Activated CD4-positive, alpha-beta T cell treated with anti-CD3 and anti-CD28 coated beads for 36 hours (primary cell): ENCODE measurements at regions not wholly inside any gene's neighbourhood (a gene's known extent, or its start where the extent isn't known, plus 50 kb on each side); places are given as distances from the start of the nearest gene placed in this dataset.
"Not testable (repeated sequence)": the region's sequence is repeated elsewhere in the genome, so short reads cannot be mapped to it uniquely, and the experiment has no call there.

Experiments
- ATAC-seq: fragments of 200-7000 bp; cut with Tn5 transposase; one replicate; pipeline ENCODE4 v1.10.0; 2021; ENCODE audit warnings: mild to moderate bottlenecking, moderate library complexity
- CTCF ChIA-PET: fragments of 350-600 bp; sonication (Branson Sonifier 250); formaldehyde crosslinking; loops from one replicate; lab custom pipeline; 2021; ENCODE audit warnings: antibody characterized with exemption; lab: Charles Lee
- POLR2A ChIA-PET: fragments of 350-600 bp; sonication (Branson Sonifier 250); formaldehyde crosslinking; loops from one replicate; lab custom pipeline; 2021; ENCODE audit warnings: antibody characterized with exemption, inconsistent platforms; lab: Charles Lee
- DNase-seq: peaks from one replicate; pipeline ENCODE4 v3.0.0-alpha.2; 2020
- H3K27ac Mint-ChIP-seq: one replicate; pipeline ENCODE4 v1.8.0; 2021; ENCODE audit warnings: mixed read lengths
- H3K27me3 Mint-ChIP-seq: one replicate; pipeline ENCODE4 v1.8.0; 2021; ENCODE audit warnings: mixed read lengths
- H3K36me3 Mint-ChIP-seq: one replicate; pipeline ENCODE4 v1.8.0; 2021; ENCODE audit warnings: low read depth, mixed read lengths
- H3K4me1 Mint-ChIP-seq: one replicate; pipeline ENCODE4 v1.8.0; 2021; ENCODE audit warnings: mixed read lengths
- H3K4me3 Mint-ChIP-seq: one replicate; pipeline ENCODE4 v1.8.0; 2021; ENCODE audit warnings: mild to moderate bottlenecking, moderate library complexity, mixed read lengths
- H3K9me3 Mint-ChIP-seq: one replicate; pipeline ENCODE4 v1.8.0; 2021; ENCODE audit warnings: low read depth, mixed read lengths
- intact Hi-C, 2 experiments: fragments of 100-400 bp; cut with DNase I in 1 of 2; cut with micrococcal nuclease in 1 of 2; formaldehyde crosslinking; loops; one replicate each; pipeline versions ENCODE4 v1.14.2 to v1.15.1; 2022 to 2024; cut with DNase I, micrococcal nuclease

DNA sequence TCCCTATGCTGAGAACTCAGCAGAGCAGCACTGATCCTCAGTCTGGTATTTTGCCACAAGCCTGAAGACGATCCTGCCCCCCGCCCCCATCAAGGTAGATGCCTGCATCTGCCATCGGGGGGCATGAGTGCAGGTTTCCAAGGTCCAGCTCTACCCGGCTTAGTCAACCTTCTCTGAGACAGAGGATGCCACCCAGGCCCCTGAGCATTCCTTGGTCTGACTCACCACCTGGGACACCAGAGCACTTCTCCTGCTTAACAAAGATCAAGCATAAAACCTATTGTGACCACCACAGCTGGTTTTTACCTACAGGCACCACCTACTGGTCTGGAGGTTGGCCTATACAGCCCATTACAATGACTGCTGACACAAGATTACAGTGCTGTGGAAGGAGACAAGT is 1168.1 kb downstream of the PCDH19 start:
- Mint-ChIP-seq H3K27ac (no peak overlapping the region), H3K36me3 (no peaks in the 10 kb centered on the region), H3K4me1 (no peaks in the 10 kb centered on the region), H3K27me3 (no peaks in the 10 kb centered on the region), H3K4me3 (no peak overlapping the region), H3K9me3 (no peaks in the 10 kb centered on the region)
- POLR2A ChIA-PET, result no interaction called here
- ATAC-seq, result no peak
- DNase-seq, result no peak
- intact Hi-C loops, result no loop called here
- CTCF ChIA-PET, result no interaction called here

DNA sequence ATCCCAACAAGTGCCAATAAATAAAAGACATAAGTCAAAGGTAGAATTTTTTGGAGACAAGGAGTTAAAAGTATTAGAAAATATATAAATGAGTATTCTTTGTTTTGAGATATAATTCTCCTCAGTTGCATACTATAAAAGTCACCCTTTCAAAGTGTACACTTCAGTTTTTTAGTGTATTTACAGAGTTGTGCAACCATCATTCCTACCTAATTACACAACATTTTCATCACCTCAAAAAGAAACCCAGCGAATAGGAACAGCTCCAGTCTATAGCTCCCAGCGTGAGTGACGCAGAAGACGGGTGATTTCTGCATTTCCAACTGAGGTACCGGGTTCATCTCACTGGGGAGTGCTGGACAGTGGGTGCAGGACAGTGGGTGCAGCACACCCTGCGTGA is 1175.7 kb downstream of the PCDH19 start:
- intact Hi-C loops, H3K27ac Mint-ChIP-seq, ATAC-seq, H3K27me3 Mint-ChIP-seq, H3K4me1 Mint-ChIP-seq, H3K9me3 Mint-ChIP-seq, H3K4me3 Mint-ChIP-seq, CTCF ChIA-PET, DNase-seq, POLR2A ChIA-PET, H3K36me3 Mint-ChIP-seq: not testable (repeated sequence)

- H3K4me3 Mint-ChIP-seq, result no peak overlapping the region
- intact Hi-C loops, result no loop called here
- H3K27ac Mint-ChIP-seq, result no peak overlapping the region
- no peak for ATAC-seq
- ChIA-PET POLR2A (no interaction called here), CTCF (no interaction called here)
- no peaks in the 10 kb centered on the region for H3K36me3 Mint-ChIP-seq
- DNase-seq, result no peak
- H3K27me3 Mint-ChIP-seq, result no peaks in the 10 kb centered on the region
- no peaks in the 10 kb centered on the region for H3K4me1 Mint-ChIP-seq
- H3K9me3 Mint-ChIP-seq, result no peaks in the 10 kb centered on the region
These were observed 1217.7 kb downstream of the PCDH19 start for GRCh38 chrX:99192421-99192820.

DNA sequence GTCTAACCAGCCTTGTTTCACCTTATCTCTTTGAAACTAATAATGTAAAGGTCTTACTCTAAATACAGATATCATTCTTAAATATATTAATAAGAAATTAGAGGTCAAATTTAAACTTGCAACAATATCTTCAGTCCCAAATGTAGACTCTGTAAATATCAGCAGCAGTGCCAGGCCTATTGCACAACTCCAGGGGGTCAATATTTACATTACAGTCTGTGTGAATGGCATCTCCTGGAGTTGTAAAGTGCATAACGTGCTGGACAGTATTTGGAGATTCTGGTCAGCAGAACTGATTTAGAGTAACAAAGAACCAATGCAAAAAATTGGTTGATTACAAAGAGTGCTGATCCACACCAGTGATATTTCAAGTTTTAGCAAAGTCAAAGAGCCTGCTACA is 1225.9 kb downstream of the PCDH19 start:
- Mint-ChIP-seq H3K27ac (no peak overlapping the region), H3K4me1 (no peaks in the 10 kb centered on the region), H3K27me3 (no peaks in the 10 kb centered on the region), H3K36me3 (no peaks in the 10 kb centered on the region), H3K4me3 (no peak overlapping the region), H3K9me3 (no peaks in the 10 kb centered on the region)
- no peak for ATAC-seq
- POLR2A ChIA-PET, result no interaction called here
- DNase-seq, result no peak
- intact Hi-C loops, result no loop called here
- CTCF ChIA-PET, result no interaction called here

DNA sequence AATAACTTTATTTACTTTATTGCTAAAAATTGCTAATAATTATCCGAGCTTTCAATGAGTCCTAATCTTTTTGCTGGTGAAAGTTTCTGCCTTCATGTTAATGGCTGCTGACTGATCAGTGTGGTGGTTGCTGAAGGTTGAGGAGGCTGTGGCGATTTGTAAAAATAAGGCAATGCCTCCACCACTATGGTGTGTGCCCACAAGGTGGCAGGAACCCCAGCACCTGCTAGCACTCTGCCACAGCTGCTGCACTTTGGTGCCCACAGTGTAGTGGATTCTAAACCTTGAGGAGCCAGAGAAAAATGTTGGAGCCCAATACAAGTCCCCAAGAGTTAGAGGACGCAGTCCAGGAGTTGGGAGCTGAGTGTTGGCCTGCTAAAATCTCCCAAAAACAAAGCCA is 1237.1 kb downstream of the PCDH19 start:
- no peaks in the 10 kb centered on the region for H3K4me1 Mint-ChIP-seq
- H3K27ac Mint-ChIP-seq, result no peak overlapping the region
- H3K4me3 Mint-ChIP-seq, result no peak overlapping the region
- no peaks in the 10 kb centered on the region for H3K36me3 Mint-ChIP-seq
- no peaks in the 10 kb centered on the region for H3K27me3 Mint-ChIP-seq
- ChIA-PET POLR2A (no interaction called here), CTCF (no interaction called here)
- no peak for DNase-seq
- H3K9me3 Mint-ChIP-seq, result peaks cover 5% of the 10 kb centered on the region
- no peak for ATAC-seq
- intact Hi-C loops, result no loop called here

DNA sequence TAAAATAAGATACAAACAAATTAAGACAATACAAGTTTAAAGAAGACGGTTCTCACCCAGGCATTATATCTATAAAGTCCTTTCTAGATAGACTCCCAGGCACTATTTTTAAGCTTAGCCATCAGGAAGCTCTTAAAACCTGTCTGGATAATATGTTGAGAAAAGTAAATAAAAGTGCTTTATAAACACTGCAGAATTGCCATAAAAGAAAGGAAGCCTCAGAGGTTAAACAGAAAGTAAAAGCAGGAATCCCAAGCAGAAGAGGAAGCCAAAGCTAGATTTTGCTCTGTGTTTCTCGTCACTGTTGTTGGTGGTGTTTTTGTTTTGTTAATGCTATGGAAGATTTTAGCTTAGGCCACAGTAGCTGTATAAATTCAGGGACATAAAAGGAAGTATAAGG is 1267.3 kb downstream of the PCDH19 start:
- DNase-seq (no peak), ATAC-seq (no peak)
- POLR2A ChIA-PET, result no interaction called here
- no peak overlapping the region for H3K4me3 Mint-ChIP-seq
- intact Hi-C loops, result no loop called here
- H3K36me3 Mint-ChIP-seq, result no peaks in the 10 kb centered on the region
- H3K27ac Mint-ChIP-seq, result no peak overlapping the region
- no peaks in the 10 kb centered on the region for H3K27me3 Mint-ChIP-seq
- peaks cover 6% of the 10 kb centered on the region for H3K9me3 Mint-ChIP-seq
- CTCF ChIA-PET, result no interaction called here
- H3K4me1 Mint-ChIP-seq, result no peaks in the 10 kb centered on the region

GRCh38 chrX:99137488-99137887 is 1272.6 kb downstream of the PCDH19 start:
- H3K36me3 Mint-ChIP-seq, result no peaks in the 10 kb centered on the region
- ATAC-seq (no peak), DNase-seq (no peak)
- H3K4me3 Mint-ChIP-seq, result no peak overlapping the region
- H3K27me3 Mint-ChIP-seq, result no peaks in the 10 kb centered on the region
- no peak overlapping the region for H3K27ac Mint-ChIP-seq
- intact Hi-C loops, result no loop called here
- peaks cover 2% of the 10 kb centered on the region for H3K9me3 Mint-ChIP-seq
- no peaks in the 10 kb centered on the region for H3K4me1 Mint-ChIP-seq
- POLR2A ChIA-PET, result no interaction called here
- CTCF ChIA-PET, result no interaction called here

DNA sequence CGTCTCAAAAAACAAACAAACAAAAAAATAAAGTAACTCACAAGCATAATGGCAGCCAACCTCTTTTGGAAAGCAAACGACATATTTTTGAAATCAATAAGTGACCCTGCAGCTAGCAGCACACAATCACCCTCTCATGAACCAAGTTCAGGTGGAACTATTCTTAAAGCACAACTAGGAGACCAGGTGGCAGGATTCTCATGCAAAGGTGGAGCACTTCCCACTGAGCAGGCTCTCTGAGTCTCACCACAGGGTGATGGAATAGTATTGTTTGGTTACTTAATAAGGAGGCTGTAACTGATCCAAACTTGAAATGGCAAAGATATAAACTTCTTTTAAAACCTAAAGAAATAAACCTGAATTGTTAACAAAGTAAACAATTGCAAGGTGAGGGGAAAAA is 1293.1 kb downstream of the PCDH19 start:
- intact Hi-C loops, result no loop called here
- ChIA-PET CTCF (no interaction called here), POLR2A (no interaction called here)
- H3K4me3 Mint-ChIP-seq, result no peak overlapping the region
- H3K9me3 Mint-ChIP-seq, result peaks cover 2% of the 10 kb centered on the region
- ATAC-seq, result no peak
- no peaks in the 10 kb centered on the region for H3K36me3 Mint-ChIP-seq
- no peak overlapping the region for H3K27ac Mint-ChIP-seq
- H3K27me3 Mint-ChIP-seq, result no peaks in the 10 kb centered on the region
- no peaks in the 10 kb centered on the region for H3K4me1 Mint-ChIP-seq
- no peak for DNase-seq

DNA sequence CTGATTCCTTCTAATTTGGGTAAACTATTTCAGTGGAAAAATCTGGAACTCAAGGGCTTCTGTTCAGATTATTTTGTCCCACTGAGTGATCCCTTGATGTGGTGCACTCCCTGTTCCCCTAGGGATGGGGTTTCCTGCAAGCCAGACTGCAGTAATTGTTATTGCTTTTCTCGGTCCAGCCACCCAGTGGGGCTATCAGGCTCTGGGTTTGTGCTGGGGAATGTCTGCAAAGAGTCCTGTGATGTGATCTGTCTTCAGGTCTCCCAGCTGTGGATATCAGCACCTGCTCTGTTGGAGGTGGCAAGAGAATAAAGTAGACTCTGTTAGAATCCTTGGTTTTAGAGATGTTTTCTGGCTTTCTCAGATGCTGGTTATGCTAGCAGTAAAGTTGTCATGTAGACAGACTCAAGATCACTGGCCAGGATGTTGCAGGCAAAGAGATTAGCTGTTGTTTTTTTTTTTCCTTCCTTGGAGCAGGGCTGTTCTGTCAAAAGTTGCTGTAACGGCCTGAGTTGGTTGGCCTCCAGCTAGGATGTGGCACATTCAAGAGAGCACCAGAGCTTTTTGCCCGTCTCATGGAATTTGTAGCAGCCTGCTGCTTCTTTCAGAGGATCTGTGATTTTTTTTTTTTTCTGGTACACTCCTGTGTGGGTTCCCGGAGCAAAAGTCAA is 1314.0 kb downstream of the PCDH19 start:
- no peaks in the 10 kb centered on the region for H3K36me3 Mint-ChIP-seq
- ChIA-PET CTCF (no interaction called here), POLR2A (no interaction called here)
- no peak for ATAC-seq
- H3K4me1 Mint-ChIP-seq, result no peaks in the 10 kb centered on the region
- intact Hi-C loops, result no loop called here
- H3K9me3 Mint-ChIP-seq, result peaks cover 2% of the 10 kb centered on the region
- no peak for DNase-seq
- H3K27me3 Mint-ChIP-seq, result no peaks in the 10 kb centered on the region
- no peak overlapping the region for H3K27ac Mint-ChIP-seq
- no peak overlapping the region for H3K4me3 Mint-ChIP-seq

DNA sequence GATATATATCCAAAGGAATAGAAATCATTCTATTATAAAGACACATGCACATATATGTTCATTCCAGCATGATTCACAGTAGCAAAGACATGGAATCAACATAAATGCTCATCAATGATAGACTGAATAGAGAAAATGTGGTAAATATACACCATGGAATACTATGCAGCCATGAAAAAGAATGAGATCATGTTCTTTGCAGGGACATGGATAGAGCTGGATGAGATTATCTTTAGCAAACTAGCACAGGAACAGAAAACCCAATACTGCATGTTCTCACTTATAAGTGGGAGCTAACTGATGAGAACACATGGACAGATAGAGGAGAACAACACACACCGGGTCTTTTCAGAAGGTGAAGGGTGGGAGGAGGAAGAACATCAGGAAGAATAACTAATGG is 1318.6 kb downstream of the PCDH19 start:
- Mint-ChIP-seq H3K27me3 (no peaks in the 10 kb centered on the region), H3K36me3 (no peaks in the 10 kb centered on the region), H3K27ac (no peak overlapping the region), H3K9me3 (peaks cover 5% of the 10 kb centered on the region), H3K4me1 (no peaks in the 10 kb centered on the region), H3K4me3 (no peak overlapping the region)
- ChIA-PET CTCF (no interaction called here), POLR2A (no interaction called here)
- ATAC-seq (no peak), DNase-seq (no peak)
- intact Hi-C loops, result no loop called here

DNA sequence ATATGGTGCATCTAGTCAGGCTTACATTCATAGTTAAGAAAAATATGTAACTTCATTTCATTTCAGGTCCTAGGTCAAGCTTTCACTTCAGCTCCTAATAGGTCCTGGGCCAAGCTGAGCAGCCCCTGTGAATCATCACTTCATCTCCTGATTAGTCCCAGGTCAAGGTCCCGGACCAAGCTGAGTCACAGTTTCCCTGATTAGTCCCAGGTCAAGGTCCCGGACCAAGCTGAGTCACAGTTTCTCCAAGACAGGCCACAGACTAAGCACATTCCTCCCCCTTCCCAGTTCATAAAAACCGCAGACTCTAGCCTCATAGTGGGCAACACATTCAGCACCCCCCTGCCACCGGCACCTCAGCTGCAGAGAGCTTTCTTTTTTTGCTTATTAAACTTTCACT is 1331.8 kb downstream of the PCDH19 start:
- no peak for DNase-seq
- no peak for ATAC-seq
- CTCF ChIA-PET, result no interaction called here

GRCh38 chrX:99077099-99077498 is 1333.0 kb downstream of the PCDH19 start:
- Mint-ChIP-seq H3K27ac (no peak overlapping the region), H3K9me3 (no peaks in the 10 kb centered on the region), H3K4me1 (no peaks in the 10 kb centered on the region), H3K27me3 (no peaks in the 10 kb centered on the region), H3K36me3 (no peaks in the 10 kb centered on the region), H3K4me3 (no peak overlapping the region)
- intact Hi-C loops, result no loop called here
- no peak for ATAC-seq
- ChIA-PET CTCF (interaction anchor here (1.1 kb wide), 1 partner anchor 22 kb away, joined by 5 read pairs; no protein-coding TSS in a partner anchor), POLR2A (no interaction called here)
- DNase-seq, result no peak

More for the DNA sequence above, 1331.8 kb downstream of the PCDH19 start:
- intact Hi-C loops, result no loop called here
- Mint-ChIP-seq H3K27ac (no peak overlapping the region), H3K27me3 (no peaks in the 10 kb centered on the region), H3K4me1 (no peaks in the 10 kb centered on the region), H3K4me3 (no peak overlapping the region), H3K9me3 (no peaks in the 10 kb centered on the region), H3K36me3 (no peaks in the 10 kb centered on the region)
- POLR2A ChIA-PET, result no interaction called here

- H3K4me3 Mint-ChIP-seq, result no peak overlapping the region
These were observed 1336.5 kb downstream of the PCDH19 start for GRCh38 chrX:99073551-99073950.

More at GRCh38 chrX:99073551-99073950, 1336.5 kb downstream of the PCDH19 start:
- Mint-ChIP-seq H3K27ac (no peak overlapping the region), H3K9me3 (peaks cover 3% of the 10 kb centered on the region), H3K4me1 (no peaks in the 10 kb centered on the region), H3K36me3 (no peaks in the 10 kb centered on the region), H3K27me3 (no peaks in the 10 kb centered on the region)
- ChIA-PET CTCF (no interaction called here), POLR2A (no interaction called here)
- ATAC-seq, result no peak
- intact Hi-C loops, result no loop called here
- DNase-seq, result no peak
